SU-DHL-6 (cell line): ENCODE measurements at regions not wholly inside any gene's neighbourhood (a gene's known extent, or its start where the extent isn't known, plus 50 kb on each side); places are given as distances from the start of the nearest gene placed in this dataset.

Source experiments
- H2AFZ ChIP-seq: fragments of 200-600 bp; sonication (generic); 2 replicates; pipeline ENCODE4 v1.6.1; 2014; ENCODE audit warnings: low read depth, mild to moderate bottlenecking, moderate library complexity, mixed read lengths, antibody characterized with exemption, low read length; ENCODE audit not compliant: severe bottlenecking
- H3F3A ChIP-seq: fragments of 200-600 bp; shearing (Covaris generic); 2 replicates; pipeline ENCODE4 v1.6.0; 2016; ENCODE audit warnings: antibody characterized with exemption, mild to moderate bottlenecking; ENCODE audit not compliant: insufficient read depth
- H3K27ac ChIP-seq: fragments of 200-600 bp; sonication (generic); 2 replicates; pipeline ENCODE4 v1.5.1; 2016; ENCODE audit warnings: low read depth, mild to moderate bottlenecking, low read length, moderate library complexity, mixed read lengths
- H3K27me3 ChIP-seq: fragments of 200-600 bp; sonication (generic), shearing (Covaris generic); 2 replicates; pipeline ENCODE4 v1.6.0; 2014; ENCODE audit warnings: mild to moderate bottlenecking, low read length
- H3K36me3 ChIP-seq: fragments of 200-600 bp; sonication (generic); 2 replicates; pipeline ENCODE4 v1.6.1; 2014; ENCODE audit warnings: mild to moderate bottlenecking, low read length, mixed read lengths
- H3K4me2 ChIP-seq: fragments of 300-600, 200-600 bp; shearing (Covaris generic), sonication (generic); 2 replicates; pipeline ENCODE4 v1.6.0; 2014; ENCODE audit warnings: low read length, low read depth, mild to moderate bottlenecking; ENCODE audit not compliant: poor library complexity, severe bottlenecking
- H3K4me3 ChIP-seq: fragments of 200-600 bp; sonication (generic); 2 replicates; pipeline ENCODE4 v1.5.1; 2014; ENCODE audit warnings: antibody characterized with exemption, low read length, mild to moderate bottlenecking, mixed read lengths; ENCODE audit not compliant: insufficient read depth, poor library complexity, severe bottlenecking
- H3K79me2 ChIP-seq: fragments of 200-600 bp; sonication (generic); 2 replicates; pipeline ENCODE4 v1.6.1; 2014; ENCODE audit warnings: mild to moderate bottlenecking, low read length, moderate library complexity; ENCODE audit not compliant: insufficient read depth
- H3K9ac ChIP-seq: fragments of 200-600 bp; sonication (generic); 2 replicates; pipeline ENCODE4 v1.7.0; 2014; ENCODE audit warnings: mild to moderate bottlenecking, low read length
- H3K9me2 ChIP-seq: fragments of 200-600 bp; sonication (generic); replicated peaks from 2 replicates; pipeline ENCODE4 v1.6.1; 2014; ENCODE audit warnings: low read length; ENCODE audit not compliant: insufficient read depth
- H3K9me3 ChIP-seq: fragments of 200-600 bp; sonication (generic); 2 replicates; pipeline ENCODE4 v1.6.1; 2014; ENCODE audit warnings: low read length, mixed read lengths; ENCODE audit not compliant: insufficient read depth
- H4K20me1 ChIP-seq: fragments of 200-600 bp; sonication (generic); 2 replicates; pipeline ENCODE4 v1.6.1; 2014; ENCODE audit warnings: low read depth, mild to moderate bottlenecking, antibody characterized with exemption, low read length, moderate library complexity, mixed read lengths
- CTCF ChIP-seq: fragments of 200-600 bp; sonication (generic); IDR thresholded peaks from one replicate; pipeline ENCODE4 v1.5.1; 2017; ENCODE audit warnings: antibody characterized with exemption, mild to moderate bottlenecking, low read length, moderate library complexity; ENCODE audit not compliant: insufficient read depth, poor library complexity, severe bottlenecking
- EZH2phosphoT487 ChIP-seq: fragments of 200-600 bp; sonication (generic), shearing (Covaris generic); conservative IDR thresholded peaks from 2 replicates; pipeline ENCODE4 v1.6.1; 2018; ENCODE audit warnings: mild to moderate bottlenecking, antibody characterized with exemption, low read length, moderate library complexity, mixed read lengths

- no peaks in the 10 kb centered on the region for H3K9me3 ChIP-seq
- no peak for TF ChIP-seq EZH2phosphoT487
- TF ChIP-seq CTCF, result no peak
- no peaks in the 10 kb centered on the region for H3F3A ChIP-seq
- H3K79me2 ChIP-seq, result no peaks in the 10 kb centered on the region
- H3K27ac ChIP-seq, result no peak overlapping the region
- no peak overlapping the region for H2AFZ ChIP-seq
- H3K4me3 ChIP-seq, result no peak overlapping the region
- H3K36me3 ChIP-seq, result no peaks in the 10 kb centered on the region
- no peaks in the 10 kb centered on the region for H4K20me1 ChIP-seq
- H3K27me3 ChIP-seq, result no peaks in the 10 kb centered on the region
- no peak overlapping the region for H3K9ac ChIP-seq
- H3K9me2 ChIP-seq, result no peaks in the 10 kb centered on the region
- no peak overlapping the region for H3K4me2 ChIP-seq
Observed at GRCh38 chr11:43101113-43101512, 210.7 kb upstream of the API5 start.

GRCh38 chr11:43116071-43116470 lies 195.7 kb upstream of the API5 start:
- Histone ChIP-seq H3K4me2 (no peak overlapping the region), H3F3A (no peaks in the 10 kb centered on the region), H3K27ac (no peak overlapping the region), H3K79me2 (no peaks in the 10 kb centered on the region), H3K9me3 (no peaks in the 10 kb centered on the region), H3K9ac (no peak overlapping the region), H3K4me3 (no peak overlapping the region), H2AFZ (no peak overlapping the region), H3K9me2 (no peaks in the 10 kb centered on the region), H4K20me1 (no peaks in the 10 kb centered on the region), H3K27me3 (no peaks in the 10 kb centered on the region), H3K36me3 (no peaks in the 10 kb centered on the region)
- TF ChIP-seq CTCF, result no peak
- no peak for TF ChIP-seq EZH2phosphoT487

- H3K27ac ChIP-seq, result no peak overlapping the region
- H2AFZ ChIP-seq, result no peak overlapping the region
- H3K79me2 ChIP-seq, result no peaks in the 10 kb centered on the region
- no peak overlapping the region for H3K9ac ChIP-seq
- no peak overlapping the region for H3K4me2 ChIP-seq
- no peaks in the 10 kb centered on the region for H3K9me2 ChIP-seq
- no peaks in the 10 kb centered on the region for H3K9me3 ChIP-seq
- no peaks in the 10 kb centered on the region for H3K27me3 ChIP-seq
- H4K20me1 ChIP-seq, result no peaks in the 10 kb centered on the region
- no peak overlapping the region for H3K4me3 ChIP-seq
- no peaks in the 10 kb centered on the region for H3F3A ChIP-seq
- no peak for TF ChIP-seq CTCF
- H3K36me3 ChIP-seq, result no peaks in the 10 kb centered on the region
Observed at GRCh38 chr11:43119275-43119970, 192.4 kb upstream of the API5 start.
